ENCODE measurements at regions not wholly inside any gene's neighbourhood (a gene's known extent, or its start where the extent isn't known, plus 50 kb on each side); places are given as distances from the start of the nearest gene placed in this dataset.

- Histone ChIP-seq H3K36me3 (no peaks in the 10 kb centered on the region), H3K9me3 (peaks cover 0 to 3% (median 0%) of the 10 kb centered on the region in 4 donors), H3K4me1 (no peaks in the 10 kb centered on the region), H3K27ac (no peak overlapping the region), H3K4me3 (no peak overlapping the region), H3K27me3 (no peaks in the 10 kb centered on the region)
- DNase-seq (no peak), ATAC-seq (ENCODE audit: low FRiP score in 2 of 2) (no peak)
- 80 to 83% methylated on average over 4 of the region's 4 CpGs for WGBS, 2 donors
- TF ChIP-seq CTCF (IDR thresholded peaks at IDR 0.05) (no peak), POLR2AphosphoS5 (IDR thresholded peaks at IDR 0.05) (no peak), EP300 (IDR thresholded peaks at IDR 0.05) (no peak), POLR2A (IDR thresholded peaks at IDR 0.05) (no peak)
Observed at GRCh38 chr20:55175081-55175480, 699.7 kb downstream of the DOK5 start.

DNA sequence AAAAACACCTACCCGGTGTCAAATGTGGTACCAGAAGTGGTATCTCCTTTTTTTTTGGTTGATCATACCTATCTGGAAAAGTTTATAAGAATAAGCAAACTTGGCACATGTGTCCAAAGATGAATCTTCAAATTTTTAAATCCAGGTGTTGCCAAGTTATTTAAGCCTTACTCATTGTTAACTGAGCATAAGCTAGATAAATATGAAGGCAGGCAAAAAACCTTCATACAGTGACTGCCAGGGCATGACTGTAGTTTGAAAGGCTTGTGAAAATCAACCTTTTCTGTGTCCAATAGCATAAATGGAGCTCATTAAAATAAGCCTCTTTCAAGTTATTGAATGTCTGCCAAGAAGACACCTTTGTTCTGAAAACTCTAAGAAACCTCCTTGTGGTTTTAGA is 699.2 kb downstream of the DOK5 start:
- Histone ChIP-seq H3K27me3 (no peaks in the 10 kb centered on the region), H3K4me3 (no peak overlapping the region), H3K27ac (no peak overlapping the region), H3K36me3 (no peaks in the 10 kb centered on the region), H3K9me3 (no peaks in the 10 kb centered on the region), H3K4me1 (no peaks in the 10 kb centered on the region)
- WGBS, 2 donors: 65 to 80% methylated on average over 1 of the region's 1 CpG
- TF ChIP-seq CTCF (IDR thresholded peaks at IDR 0.05): no peak
- no peak for TF ChIP-seq EP300 (IDR thresholded peaks at IDR 0.05)
- no peak for TF ChIP-seq POLR2AphosphoS5 (IDR thresholded peaks at IDR 0.05)
- TF ChIP-seq POLR2A (IDR thresholded peaks at IDR 0.05): no peak
- ATAC-seq (ENCODE audit: low FRiP score in 2 of 2) (no peak), DNase-seq (no peak)

DNA sequence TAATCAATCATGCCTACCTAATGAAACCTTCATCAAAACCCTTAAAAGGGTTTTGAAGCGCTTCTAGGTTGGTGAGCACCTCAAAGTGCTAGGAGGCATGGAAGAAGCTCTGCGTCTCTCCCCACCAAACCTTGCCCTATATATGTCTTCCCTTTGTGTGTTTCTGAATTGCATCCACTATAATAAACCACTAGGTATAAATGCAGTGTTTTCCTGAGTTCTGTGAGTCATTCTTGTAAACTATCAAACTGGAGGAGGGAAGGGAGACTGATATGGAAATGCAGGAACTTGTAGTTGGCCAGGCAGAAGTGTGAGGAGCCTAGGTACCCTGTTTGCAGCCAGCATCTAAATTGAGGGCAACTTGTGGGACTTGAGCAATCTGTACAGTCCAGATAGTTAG is 698.8 kb downstream of the DOK5 start:
- 40 to 45% methylated on average over 2 of the region's 2 CpGs for WGBS, 2 donors
- TF ChIP-seq EP300 (IDR thresholded peaks at IDR 0.05) (no peak), CTCF (IDR thresholded peaks at IDR 0.05) (no peak), POLR2A (IDR thresholded peaks at IDR 0.05) (no peak), POLR2AphosphoS5 (IDR thresholded peaks at IDR 0.05) (no peak)
- H3K4me1 ChIP-seq: no peaks in the 10 kb centered on the region
- DNase-seq (no peak), ATAC-seq (ENCODE audit: low FRiP score in 2 of 2) (no peak)
- H3K36me3 ChIP-seq: no peaks in the 10 kb centered on the region
- H3K27me3 ChIP-seq: no peaks in the 10 kb centered on the region
- H3K4me3 ChIP-seq: no peak overlapping the region
- no peak overlapping the region for H3K27ac ChIP-seq
- no peaks in the 10 kb centered on the region for H3K9me3 ChIP-seq

DNA sequence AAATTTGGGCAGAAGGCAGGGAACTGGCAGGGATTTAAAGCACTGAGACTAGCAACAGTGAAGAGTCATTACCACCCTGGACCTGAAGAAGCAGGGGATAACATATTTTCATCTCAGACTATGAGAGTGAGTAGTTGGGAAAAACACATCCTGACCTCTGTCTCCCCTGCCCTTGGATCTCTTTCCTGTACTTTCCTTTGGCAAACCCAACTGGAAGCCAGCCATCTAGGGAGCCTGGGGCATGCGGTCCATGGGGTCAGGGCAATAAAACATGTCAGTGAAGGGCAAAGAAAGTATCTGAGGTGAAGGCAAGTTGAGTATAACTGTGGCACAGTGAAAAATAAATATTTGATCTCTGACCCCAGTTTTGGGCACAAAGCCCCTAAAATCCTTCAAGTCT is 698.2 kb downstream of the DOK5 start:
- TF ChIP-seq CTCF (IDR thresholded peaks at IDR 0.05) (no peak), EP300 (IDR thresholded peaks at IDR 0.05) (no peak), POLR2A (IDR thresholded peaks at IDR 0.05) (no peak), POLR2AphosphoS5 (IDR thresholded peaks at IDR 0.05) (no peak)
- ATAC-seq (ENCODE audit: low FRiP score in 2 of 2) (peak in 1 of 2 donors; percentile 43), DNase-seq (no peak)
- Histone ChIP-seq H3K4me1 (no peaks in the 10 kb centered on the region), H3K36me3 (no peaks in the 10 kb centered on the region), H3K4me3 (no peak overlapping the region), H3K27ac (no peak overlapping the region), H3K27me3 (no peaks in the 10 kb centered on the region), H3K9me3 (no peaks in the 10 kb centered on the region)
- 44 to 82% methylated on average over 1 of the region's 1 CpG for WGBS, 2 donors

GRCh38 chr20:55172310-55173002 is 697.1 kb downstream of the DOK5 start:
- Histone ChIP-seq H3K36me3 (no peaks in the 10 kb centered on the region), H3K4me3 (no peak overlapping the region), H3K27ac (no peak overlapping the region), H3K9me3 (no peaks in the 10 kb centered on the region), H3K27me3 (no peaks in the 10 kb centered on the region), H3K4me1 (no peaks in the 10 kb centered on the region)
- TF ChIP-seq POLR2A (IDR thresholded peaks at IDR 0.05): no peak
- no peak for TF ChIP-seq POLR2AphosphoS5 (IDR thresholded peaks at IDR 0.05)
- no peak for TF ChIP-seq EP300 (IDR thresholded peaks at IDR 0.05)
- no peak for TF ChIP-seq CTCF (IDR thresholded peaks at IDR 0.05)
- DNase-seq (no peak), ATAC-seq (ENCODE audit: low FRiP score in 2 of 2) (peak in 1 of 2 donors; percentile 39)
- 79 to 82% methylated on average over 4 of the region's 4 CpGs for WGBS, 2 donors
